NOMO-1 treated with dmso at 0.1 percent for 144 hours (cell line): ENCODE measurements at regions not wholly inside any gene's neighbourhood (a gene's known extent, or its start where the extent isn't known, plus 50 kb on each side); places are given as distances from the start of the nearest gene placed in this dataset.
A peak's percentile ranks its signal among the peaks of the same experiment; 100 is the strongest.

Experiments
- DNase-seq: peaks from one replicate; lab custom pipeline; 2025; ENCODE audit not compliant: unreplicated experiment; lab: John Stamatoyannopoulos, UW

DNA sequence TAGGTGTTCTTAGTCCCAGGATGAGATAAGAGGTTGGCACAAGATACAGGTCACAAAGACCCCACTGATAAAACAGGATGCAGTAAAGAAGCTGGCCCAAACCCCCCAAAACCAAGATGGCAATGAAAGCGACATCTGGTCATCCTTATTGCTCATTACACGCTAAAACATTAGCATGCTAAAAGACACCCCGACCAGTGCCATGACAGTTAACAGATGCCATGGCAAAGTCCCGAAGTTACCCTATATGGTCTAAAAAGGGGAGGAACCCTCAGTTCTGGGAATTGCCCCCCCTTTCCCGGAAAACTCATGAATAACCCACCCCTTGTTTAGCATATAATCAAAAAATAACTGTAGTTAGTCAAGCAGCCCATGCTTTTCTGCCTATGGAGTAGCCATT lies 251.1 kb downstream of the SLC4A3 start:
- no peak for DNase-seq

- no peak for DNase-seq
These were observed 254.4 kb downstream of the SLC4A3 start for GRCh38 chr2:219881851-219882250.

DNA sequence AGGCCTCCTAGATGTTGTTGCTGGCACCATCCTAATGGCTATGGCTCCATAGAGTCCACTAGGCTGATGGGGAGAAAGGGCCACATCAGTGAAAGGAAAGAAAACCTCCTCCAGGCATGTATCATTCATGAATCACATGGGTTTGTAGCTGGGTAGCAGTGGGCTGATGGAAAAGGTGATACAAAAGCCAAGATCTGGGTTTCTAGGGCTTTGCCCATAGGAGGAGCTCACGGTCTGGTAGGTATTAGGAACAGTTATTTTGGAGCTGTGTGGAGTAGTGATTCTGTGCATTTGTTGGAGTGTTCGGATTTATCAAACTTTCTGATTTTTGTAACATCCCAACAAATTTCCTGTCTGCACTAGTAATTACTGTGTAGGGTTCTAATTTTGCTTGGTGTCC lies 259.2 kb downstream of the SLC4A3 start:
- DNase-seq = no peak

- no peak for DNase-seq
These were observed 260.4 kb downstream of the SLC4A3 start for GRCh38 chr2:219887870-219888269.

DNA sequence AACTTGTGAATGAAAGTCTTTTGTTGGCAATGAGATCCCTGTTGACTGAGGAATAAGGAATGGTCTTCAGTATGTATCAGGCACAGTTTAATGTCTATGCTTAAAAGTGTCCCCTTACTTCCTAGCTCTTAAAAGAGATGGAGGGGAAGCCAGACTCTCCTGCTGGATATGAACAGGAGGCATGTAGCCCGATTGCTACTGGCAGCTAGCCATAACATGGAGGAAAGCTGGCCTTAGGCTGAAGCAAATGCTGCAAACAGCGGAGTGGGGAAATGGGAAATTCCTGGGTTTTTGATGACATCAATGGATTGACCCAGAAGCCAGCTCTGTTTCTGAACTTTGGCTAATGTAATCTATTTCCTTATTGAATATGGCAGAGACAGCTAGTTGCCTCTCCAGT lies 266.1 kb downstream of the SLC4A3 start:
- no peak for DNase-seq

- no peak for DNase-seq
These were observed 270.0 kb downstream of the SLC4A3 start for GRCh38 chr2:219897456-219897855.

- peak; percentile 47 for DNase-seq
These were observed 273.7 kb downstream of the SLC4A3 start for GRCh38 chr2:219901155-219901554.

DNA sequence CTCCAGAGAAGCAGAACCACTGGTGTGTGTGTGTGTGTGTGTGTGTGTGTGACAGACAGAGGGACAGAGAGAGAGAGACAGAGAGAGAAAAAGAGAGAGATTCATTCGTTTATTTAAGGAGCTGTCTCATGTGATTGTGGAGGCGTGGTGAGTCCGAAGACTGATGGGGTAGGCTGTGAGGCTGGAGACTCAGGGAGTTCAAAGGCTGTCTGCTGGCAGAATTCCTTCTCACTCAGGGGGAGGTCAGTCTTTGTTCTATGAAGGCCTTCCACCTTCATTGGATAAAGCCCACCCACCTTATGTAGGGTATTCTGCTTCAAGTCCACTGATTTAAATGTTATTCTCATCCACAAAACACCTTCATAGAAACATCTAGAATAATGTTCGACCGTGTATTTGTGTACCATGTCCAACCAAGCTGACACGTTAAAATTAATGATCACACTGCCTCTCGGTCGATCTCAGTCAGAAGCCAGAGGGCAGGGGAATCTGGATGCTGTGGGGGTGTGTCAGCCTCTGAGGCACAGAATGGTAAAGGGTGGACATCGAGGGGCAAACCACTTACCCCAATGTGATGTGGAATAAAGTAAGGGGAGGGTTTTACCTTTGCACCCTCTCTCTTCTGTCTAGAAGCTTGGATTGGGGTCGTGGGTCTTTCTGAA lies 275.6 kb downstream of the SLC4A3 start:
- DNase-seq = no peak

DNA sequence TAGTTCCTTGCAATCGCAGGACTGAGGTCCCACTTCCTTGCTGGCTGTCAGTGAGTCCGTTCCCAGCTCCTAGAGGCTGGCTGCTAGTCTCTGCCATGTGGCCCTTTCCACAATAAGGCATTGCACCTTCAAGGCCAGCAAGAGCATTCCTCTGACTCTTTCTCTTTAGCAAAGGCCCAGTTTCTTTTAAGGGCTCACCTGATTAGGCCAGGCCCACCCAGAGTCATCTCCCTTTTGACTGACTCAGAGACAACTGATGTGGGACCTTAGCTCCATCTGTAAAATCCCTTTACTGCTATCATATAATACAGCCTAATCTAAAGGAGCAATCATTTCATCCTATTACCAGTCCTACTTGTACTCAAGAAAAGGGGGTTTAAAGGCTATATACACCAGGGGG lies 278.2 kb downstream of the SLC4A3 start:
- no peak for DNase-seq

GRCh38 chr2:219906114-219907010 lies 278.9 kb downstream of the SLC4A3 start:
- no peak for DNase-seq

- DNase-seq = no peak
These were observed 279.6 kb downstream of the SLC4A3 start for GRCh38 chr2:219907011-219907365.

DNA sequence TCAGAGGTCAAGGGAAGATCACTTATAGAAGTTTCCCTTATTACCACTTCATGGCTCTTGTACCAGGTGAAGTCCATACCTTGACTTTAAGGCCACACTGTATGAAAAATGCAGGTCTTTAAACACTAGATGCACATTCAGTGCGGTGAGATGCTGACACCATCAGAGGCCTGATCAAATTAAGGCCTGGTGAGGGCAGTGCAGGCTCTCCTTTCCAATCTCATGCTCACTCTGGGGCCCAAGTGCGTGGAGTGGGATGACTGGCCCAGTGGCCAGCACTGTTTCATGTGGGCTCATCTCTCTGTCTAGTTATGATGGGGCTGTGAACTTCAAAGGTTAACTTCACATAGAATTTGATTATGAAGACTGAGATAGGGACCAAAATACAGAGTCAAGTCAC lies 281.1 kb downstream of the SLC4A3 start:
- DNase-seq = no peak

- no peak for DNase-seq
These were observed 284.1 kb downstream of the SLC4A3 start for GRCh38 chr2:219911541-219911940.

DNA sequence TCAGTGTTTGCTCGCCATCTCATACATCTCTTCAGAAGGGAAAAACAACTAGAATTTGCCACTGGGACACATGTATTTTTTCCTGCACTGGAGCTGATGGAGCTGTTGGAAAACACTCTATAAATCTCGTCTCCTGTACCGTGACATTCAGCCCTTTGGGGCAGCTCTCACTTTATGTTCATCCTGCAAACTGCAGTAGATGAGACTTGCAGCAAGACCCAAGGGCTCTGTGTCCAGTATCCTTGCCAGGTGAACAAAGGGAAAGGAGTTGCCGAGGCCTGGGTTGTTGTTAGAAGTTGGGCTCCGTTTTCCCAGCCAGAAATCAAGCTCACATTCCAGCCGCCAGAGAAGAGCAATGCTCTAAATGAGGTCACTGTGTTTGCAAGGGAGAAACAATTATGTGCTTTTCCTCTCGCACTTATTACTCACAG lies 285.1 kb downstream of the SLC4A3 start:
- DNase-seq = no peak

GRCh38 chr2:219914577-219914976 lies 287.1 kb downstream of the SLC4A3 start:
- no peak for DNase-seq

DNA sequence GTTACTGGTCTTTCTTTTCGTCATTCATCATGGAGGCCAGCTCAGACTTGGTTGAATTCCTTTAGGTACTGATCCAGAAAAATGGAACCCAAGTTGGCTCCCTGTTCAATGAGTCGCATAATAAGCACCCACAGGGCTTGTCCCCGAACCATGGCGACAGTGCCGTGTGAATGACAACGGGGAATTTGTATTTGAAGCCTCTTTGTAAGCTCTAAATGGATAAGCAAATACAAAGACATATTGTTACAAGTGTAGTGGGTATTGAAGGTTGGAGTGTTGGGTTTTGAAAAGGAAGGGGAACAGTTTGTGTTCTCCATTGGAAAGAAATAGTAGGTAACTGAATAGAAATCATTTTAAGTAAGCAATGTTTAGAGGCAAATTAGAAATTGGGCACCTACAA lies 288.9 kb downstream of the SLC4A3 start:
- no peak for DNase-seq

DNA sequence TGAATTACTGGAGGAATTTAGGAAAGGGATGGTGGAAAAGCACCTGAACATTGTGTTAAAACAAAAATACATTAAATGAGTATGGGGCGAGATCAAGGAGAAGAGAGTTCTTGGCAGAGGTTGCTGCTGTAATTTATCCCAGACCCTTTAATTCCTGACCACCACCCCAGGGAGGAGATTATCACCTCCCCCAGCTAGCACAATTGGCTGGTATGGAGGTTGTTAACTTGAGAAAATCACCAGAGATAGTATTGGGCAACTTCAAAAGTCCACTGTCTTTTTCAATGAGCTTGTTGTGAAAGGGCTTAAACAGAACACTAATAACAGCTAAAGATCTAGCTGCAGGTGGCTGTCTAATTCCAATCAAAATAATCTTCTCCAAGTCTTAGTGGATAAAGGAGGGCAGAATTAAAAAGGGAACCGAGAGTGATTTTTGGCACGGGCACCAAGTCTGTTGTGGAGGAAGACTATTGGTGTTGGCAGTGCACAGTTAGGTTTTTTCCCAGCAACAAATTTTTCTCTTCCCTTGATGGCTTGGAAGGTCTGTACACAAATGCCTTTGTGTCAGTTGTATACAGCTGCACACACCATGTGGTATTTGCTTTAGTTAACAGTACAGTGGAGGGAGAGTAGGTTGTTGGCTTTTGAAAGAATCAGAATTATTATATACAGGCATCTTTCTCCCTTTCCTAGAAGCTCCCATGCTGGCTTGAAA lies 289.5 kb downstream of the SLC4A3 start:
- DNase-seq = no peak

DNA sequence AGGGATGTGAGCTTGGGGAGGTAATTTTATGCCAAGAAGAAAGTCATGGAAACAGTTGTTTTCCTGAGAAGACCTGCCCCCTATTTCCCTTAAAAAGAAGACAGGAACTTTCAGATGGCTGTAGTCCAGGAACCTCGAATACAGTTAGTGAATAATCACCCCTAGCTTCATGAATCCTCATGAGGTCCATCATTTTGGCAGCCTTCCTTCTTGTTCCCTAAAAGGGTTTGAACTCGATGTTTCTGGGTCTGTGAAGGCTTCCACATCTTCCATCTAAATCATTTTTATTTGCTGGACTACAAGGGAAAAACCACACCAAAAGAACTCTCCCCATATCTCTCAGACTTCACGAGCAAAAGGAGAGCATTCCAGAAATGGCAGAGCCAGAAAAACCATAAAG lies 290.8 kb downstream of the SLC4A3 start:
- no peak for DNase-seq

DNA sequence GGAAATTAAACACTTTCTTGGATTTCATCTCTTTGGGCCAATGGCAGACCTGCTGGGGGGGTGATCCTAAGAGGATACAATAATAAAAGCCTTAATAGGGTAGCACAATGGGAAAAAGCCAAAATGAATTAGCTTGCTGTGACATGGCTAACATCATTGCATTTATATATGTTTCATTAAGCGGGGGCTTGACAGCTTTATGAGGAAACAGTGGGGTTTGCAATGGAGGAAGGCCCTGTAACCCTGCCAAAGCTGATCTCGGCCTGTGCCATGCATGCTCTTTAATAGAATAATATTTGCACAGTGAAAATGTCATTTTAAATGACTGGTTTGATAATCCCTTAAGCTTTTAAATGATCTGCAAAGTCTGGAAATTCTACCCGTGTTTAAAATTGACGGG lies 291.5 kb downstream of the SLC4A3 start:
- DNase-seq = no peak

GRCh38 chr2:219919506-219919905 lies 292.1 kb downstream of the SLC4A3 start:
- DNase-seq = no peak

DNA sequence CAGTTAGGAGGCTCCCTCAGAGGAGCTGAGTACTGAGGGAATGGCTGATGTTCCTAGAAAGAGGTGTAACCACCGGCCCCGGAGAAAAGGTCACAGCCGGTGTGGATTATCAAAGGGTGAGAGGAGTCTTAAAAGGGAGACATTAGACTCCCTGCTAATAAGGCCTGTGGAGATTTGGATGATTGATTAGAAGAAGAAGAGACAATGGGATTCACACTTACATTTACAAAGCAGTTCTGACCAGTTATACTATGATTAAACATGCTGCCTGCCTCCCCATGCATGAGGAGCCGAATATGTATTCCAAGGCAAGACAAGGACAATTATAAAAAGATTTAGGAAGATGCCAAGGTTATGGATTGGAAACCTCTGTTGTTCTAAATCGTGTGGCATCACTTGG lies 302.4 kb downstream of the SLC4A3 start:
- no peak for DNase-seq

DNA sequence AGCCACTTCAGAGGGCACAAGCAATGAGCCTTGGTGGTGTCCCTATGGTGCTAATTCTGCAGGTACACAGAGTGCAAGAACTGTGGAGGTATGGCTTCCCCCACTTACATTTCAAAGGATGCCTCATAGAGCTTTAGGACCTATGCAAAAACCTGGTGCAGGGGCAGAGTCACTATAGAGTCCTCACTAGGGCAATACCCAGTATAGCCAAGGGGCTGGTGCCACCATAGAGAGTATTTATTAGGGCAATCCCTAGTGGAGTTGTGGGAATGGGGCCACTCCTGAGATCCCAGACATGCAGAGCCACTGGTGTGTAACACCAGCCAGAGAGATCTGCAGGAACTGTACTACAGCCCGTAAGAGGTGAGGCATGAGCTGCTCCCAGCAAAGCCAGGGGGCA lies 312.2 kb downstream of the SLC4A3 start:
- no peak for DNase-seq
